HG03460 (cell line): ENCODE measurements at regions not wholly inside any gene's neighbourhood (a gene's known extent, or its start where the extent isn't known, plus 50 kb on each side); places are given as distances from the start of the nearest gene placed in this dataset.

ENCODE experiments used
- ATAC-seq: cut with Tn5 transposase; IDR thresholded peaks from one replicate; pipeline ENCODE4 v1.9.1; 2021; ENCODE audit not compliant: unreplicated experiment

DNA sequence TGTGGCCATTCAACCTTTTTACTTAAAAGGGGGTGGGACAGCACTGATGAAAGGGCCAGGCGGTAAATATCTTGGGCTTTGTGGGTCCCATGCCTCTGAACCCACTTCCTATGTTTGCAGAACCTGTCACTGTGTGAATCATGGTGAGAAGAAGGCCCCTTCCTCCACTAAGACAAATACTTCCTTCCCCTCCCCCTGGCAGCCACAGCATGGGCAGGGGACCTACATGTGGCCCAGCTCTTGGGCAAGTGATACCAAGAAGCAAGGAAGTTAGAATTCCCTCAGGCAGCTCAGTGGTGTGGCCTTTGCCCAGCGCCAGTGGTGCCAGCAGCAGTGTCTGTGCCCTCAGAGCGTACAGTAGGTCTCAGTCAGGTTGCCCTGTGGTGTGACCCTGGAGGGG, 168.6 kb downstream of the TRIM33 start:
- ATAC-seq: no peak

GRCh38 chr1:114341856-114342255, 169.1 kb downstream of the TRIM33 start:
- no peak for ATAC-seq

- ATAC-seq: no peak
Observed at GRCh38 chr1:114341299-114341698, 169.7 kb downstream of the TRIM33 start.

- ATAC-seq: no peak
Observed at GRCh38 chr1:114340892-114341291, 170.1 kb downstream of the TRIM33 start.

DNA sequence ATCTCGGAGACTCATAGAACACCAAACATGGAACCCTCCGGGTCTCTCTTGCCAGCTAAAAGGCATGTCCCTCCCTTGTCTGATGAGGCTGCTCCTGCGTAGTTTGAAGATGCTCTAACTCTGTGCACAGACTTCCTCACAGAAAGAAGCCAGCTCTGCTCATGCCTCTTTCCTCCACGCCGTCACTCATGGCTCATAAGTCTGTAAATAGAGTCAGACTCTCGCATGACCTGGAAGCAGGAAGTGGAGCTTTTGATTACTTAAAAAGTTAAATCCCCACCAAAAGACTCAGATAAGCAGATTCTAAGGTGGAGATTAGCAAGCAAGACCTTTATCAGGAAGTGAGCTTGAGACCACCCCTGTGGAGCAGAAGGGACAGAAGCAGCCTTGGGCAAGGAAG, 171.6 kb downstream of the TRIM33 start:
- no peak for ATAC-seq

DNA sequence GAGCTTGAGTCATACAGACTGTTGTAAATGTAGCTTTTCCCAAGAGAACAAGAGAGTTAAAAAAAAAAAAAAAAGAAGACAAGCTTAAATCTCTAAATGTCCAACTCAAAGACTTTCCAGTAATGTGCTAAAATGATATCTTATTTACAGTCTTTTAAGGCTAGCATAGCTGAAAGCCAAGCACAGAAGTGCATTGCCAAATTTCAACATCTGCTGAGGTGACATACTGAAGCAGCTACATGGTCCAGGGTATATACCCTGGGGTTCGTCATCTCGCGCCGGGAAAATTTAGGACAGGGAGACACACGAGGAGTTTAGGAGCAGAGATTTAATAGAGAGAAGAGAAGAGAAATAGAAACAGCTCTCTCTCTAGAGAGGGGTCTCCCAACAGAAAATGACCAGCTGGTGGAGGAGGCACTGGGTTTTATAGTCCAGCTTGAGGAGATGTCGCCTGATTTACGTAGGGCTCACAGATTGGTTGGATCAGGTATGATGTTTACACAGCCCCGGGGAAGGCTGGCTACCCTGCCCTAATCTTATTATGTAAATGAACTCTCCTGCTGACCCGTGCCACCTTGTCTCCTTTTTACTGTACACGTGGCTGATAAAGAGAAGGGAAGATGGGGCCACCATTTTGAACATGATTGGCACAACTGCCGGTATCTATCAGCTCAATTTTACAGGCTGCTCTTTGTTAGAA, 172.7 kb downstream of the TRIM33 start:
- no peak for ATAC-seq

- no peak for ATAC-seq
Observed at GRCh38 chr1:114337417-114337816, 173.6 kb downstream of the TRIM33 start.

DNA sequence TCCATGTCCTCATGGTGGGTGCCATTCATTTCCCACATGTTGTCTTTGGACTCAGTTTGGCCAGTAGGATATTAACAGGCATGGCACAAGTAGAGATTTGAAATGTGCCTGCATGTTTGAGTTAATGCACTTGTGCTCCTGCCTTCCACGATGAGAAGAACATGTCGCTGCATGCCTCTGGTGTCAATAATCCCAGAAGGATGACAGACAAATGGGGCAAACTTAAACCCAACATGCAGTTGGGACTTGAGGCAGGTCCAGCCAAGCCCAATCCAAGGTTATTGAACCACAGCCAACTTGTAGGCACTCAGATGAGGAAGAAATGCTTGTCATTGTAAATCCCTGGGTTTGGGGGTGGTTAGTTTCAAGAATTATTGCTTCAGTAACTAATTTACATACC, 174.6 kb downstream of the TRIM33 start:
- ATAC-seq: no peak

- ATAC-seq: no peak
Observed at GRCh38 chr1:114335273-114335672, 175.7 kb downstream of the TRIM33 start.

DNA sequence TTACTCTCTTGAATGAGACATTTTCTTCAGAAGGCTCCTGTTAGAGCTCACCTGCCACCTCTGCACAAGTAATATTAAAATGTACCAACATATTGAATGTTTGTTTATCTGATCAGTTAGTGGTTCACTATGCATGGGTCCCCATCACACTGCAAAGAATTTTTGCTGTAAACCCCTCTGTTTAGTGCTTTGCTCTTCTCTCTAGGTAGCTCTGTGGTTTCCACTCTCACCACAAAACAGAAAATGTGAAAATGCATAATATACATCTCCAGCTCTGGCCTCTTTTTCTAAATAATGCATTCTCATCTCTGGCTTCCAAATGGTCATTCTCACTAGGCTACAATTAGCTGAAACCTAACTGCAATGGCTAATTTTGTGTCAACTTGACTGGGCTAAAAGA, 176.7 kb downstream of the TRIM33 start:
- ATAC-seq: no peak

DNA sequence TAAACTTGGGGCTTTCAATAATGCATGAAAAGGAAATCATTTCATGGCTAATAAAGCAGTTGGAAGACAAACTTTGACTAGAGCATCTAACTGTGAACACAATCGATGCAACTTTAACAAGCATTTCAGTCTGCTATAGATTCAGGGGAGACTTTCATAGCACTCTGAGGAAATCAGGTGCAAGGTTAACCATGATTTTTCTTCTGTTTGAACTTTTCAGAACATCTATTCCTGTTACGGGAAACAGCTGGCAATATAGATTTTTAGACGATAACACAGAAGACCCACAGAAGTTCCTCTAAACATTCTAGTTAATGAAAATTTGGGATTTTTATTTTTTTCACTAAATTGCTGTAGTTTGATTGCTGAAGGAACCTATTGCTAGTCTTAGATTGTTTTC, 177.3 kb downstream of the TRIM33 start:
- no peak for ATAC-seq

GRCh38 chr1:114331936-114332335, 178.3 kb upstream of the SYT6 start:
- ATAC-seq: no peak

DNA sequence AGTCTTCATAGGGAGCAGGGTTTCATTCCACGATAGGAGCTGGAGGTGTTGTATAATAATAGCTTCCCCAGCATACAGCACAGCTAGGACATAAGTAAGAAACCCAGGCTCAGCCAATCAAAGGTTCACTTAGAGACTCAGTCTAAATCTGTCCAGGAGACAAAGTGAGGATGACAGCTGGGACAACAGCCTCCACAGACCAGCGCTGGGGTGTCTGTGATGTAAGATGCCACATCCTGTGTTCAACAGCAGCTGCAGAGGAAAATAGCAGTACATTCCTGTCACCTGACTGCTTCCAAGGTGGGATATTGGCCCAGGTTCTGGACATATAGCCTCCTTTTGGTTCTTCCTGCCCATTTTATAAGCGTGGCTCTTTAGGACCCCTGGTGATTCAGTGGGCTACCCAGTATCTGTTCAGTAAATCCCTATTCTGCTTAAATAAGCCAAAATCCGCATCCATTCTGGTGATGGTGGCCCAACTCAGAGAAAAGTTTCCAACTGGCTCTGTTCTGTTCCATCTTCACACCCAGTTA, 176.8 kb upstream of the SYT6 start:
- no peak for ATAC-seq

DNA sequence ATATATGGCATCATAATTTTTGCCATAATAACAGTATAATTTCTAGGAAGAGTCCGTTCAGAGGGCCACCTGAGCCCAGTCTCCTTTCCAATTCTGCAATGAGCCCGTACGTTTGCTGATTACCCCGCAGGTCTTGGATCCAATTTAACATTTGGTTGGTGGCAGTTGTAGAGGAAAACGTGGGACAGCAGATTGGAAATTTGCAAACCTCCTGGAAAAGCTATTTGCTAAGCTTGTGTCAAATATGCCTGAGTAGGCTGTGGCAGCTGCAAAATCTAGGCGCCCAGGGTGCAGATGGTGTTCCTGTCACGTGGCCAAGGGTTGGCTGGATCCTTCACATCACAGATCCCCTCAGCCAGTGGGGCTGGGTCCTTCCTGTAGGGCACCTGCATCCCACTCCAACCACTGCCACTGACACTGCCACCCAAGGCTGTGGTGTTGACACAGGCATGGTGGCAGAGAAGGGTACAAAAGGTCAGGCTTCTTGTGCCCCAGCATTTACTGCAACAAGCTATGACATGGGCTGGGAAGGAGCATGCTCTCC, 174.8 kb upstream of the SYT6 start:
- ATAC-seq: no peak

GRCh38 chr1:114324662-114324965, 170.9 kb upstream of the SYT6 start:
- ATAC-seq: no peak

DNA sequence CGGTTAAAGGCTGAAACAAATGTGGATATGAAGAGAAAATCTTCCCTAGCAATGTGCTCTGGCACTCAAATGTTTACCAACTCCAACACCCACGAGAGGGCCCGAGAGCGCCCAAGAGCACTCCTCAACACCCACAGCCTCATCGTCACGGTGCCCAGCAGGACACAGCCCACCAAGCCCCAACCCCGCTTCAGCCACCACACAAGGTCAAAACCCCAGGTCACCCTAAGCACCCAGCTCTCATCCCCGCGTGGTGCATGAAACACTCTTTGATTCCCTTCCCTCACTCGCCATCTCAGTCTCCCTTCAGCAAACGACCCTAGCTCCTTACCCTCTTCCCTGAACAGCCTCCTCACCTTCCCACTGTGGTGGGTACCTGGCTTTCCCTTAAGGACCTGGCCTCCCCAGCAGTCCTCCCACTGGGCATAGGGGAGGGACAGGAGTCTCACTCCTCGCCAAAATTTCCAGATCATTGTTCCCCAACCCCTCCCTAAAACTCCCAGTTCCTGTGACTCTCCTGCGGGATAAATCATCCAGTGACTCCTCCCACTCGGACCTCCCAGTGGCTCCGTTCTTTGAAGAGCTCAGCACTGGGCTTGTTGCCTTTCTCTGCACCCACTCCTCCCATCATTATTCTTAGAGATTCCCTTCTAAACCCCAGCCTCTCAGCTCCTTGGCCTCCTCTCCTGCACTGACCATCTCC, 170.4 kb upstream of the SYT6 start:
- ATAC-seq: no peak

- ATAC-seq: no peak
Observed at GRCh38 chr1:114322734-114323133, 169.1 kb upstream of the SYT6 start.

- ATAC-seq: no peak
Observed at GRCh38 chr1:114322207-114322606, 168.5 kb upstream of the SYT6 start.

- ATAC-seq: no peak
Observed at GRCh38 chr1:114320586-114320985, 166.9 kb upstream of the SYT6 start.

- ATAC-seq: no peak
Observed at GRCh38 chr1:114319418-114319817, 165.7 kb upstream of the SYT6 start.

DNA sequence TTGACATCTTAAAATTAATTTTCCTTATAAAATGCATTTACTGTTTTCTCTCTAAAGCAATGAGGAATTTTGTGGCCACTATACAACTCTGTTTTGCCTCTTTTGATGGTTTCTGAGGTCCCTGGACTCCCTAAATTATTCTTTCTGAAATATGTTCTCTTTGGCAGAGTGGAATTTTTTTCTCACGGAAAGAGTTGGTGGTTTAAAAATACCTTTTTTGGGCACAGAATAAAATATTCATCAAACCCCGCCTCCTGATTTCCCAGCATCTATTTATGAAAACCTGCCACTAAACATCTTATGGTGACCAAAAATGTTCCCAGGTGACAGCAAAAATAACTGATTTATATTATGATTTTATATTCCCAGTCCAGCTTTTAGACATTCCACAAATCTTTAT, 165.3 kb upstream of the SYT6 start:
- ATAC-seq: no peak

- ATAC-seq: no peak
Observed at GRCh38 chr1:114316204-114316603, 162.5 kb upstream of the SYT6 start.
